ENCODE measurements at regions not wholly inside any gene's neighbourhood (a gene's known extent, or its start where the extent isn't known, plus 50 kb on each side); places are given as distances from the start of the nearest gene placed in this dataset.

DNA sequence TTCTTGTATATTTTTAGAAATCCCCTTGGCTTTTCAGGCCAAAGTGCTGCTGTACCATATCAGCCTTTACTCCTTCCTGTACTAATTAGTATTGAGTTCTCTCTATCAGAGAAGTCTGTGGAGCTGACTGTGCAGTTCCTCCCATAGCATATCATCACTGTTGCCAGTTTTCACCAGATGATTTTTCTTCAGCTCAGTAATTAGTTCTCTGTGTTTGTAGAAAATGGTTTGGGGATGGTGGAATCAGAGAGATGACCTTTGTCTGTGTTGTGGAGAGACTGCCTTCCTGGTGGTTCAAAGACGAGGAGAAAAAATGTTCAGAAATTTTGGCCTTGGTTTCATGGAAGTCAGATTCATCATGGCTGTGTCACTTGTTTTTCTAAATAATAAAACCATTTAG, 227.5 kb upstream of the ACTBL2 start:
- DNase-seq (ENCODE audit: low spot score) = no peak

DNA sequence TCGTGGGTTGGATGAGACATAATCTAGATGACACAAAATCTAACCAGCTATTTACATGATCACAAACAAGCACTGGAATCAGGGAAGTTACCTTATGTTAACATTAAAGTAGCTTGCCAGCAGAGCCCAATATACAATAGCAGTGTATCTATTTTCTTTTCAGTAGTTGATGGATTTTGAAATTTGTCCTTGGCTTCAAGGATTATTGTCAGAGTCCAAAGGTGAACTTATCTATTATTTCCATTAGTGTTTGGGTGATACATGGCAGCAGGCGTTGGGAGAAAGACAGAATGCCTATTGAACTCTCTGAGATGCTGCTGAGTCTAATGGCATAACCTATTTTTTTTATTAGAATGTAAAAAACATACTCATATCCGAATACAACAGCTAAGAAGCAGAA, 223.2 kb upstream of the ACTBL2 start:
- no peak for DNase-seq (ENCODE audit: low spot score)

DNA sequence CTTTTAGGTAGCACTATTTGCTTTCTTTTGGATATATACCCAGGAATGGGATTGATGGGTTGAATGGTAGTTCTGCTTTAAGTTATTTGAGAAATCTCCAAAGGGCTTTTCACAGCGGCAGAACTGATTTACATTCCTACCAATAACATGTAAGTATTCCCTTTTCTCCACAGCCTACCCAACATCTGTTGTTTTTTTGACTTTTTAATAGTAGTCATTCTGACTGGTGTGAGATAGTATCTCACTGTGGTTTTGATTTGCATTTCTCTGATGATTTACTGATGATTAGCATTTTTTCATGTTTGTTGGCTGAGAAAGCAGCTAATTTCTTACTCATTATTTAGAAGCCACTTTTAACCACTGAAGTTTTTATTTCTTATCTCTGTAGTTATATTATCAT, 221.1 kb upstream of the ACTBL2 start:
- no peak for DNase-seq (ENCODE audit: low spot score)

DNA sequence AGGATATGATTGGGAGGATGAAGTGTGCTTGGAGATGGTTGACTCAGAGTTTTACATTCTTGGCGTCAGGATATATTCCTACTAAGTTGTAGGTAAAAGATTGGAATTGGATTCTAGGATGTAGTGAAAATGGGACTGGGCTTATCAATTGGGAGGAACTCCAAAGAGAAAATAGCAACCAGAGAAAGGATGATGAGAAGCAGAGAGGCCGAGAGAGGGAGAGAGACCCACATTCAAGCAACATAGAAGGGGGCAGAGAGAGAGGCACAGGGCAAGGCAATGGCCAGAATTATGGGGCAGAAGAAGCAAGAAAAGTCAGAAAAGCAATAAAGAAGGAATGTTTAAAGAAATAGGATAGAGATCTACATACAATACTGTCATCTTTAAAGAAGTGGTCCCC, 217.9 kb upstream of the ACTBL2 start:
- DNase-seq (ENCODE audit: low spot score) = no peak

DNA sequence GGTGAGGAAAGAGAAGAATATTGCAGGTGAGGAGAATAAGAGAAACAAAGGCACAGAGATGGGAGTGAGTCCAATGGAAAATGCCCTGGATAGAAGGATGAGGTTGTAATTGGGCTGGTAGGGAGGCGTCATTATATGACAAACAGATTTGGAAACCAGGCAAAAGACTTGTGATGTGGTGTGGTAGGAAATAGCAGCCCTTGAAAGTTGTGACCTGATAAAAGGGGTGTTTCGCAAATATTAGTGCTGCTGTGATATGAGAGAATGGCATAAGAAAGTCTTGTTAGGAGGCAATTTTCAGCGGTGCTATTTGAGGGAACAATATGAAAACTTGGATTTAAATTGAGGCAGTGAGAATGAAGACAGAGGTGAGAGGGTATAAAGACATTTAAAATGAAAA, 217.5 kb upstream of the ACTBL2 start:
- DNase-seq (ENCODE audit: low spot score) = no peak

DNA sequence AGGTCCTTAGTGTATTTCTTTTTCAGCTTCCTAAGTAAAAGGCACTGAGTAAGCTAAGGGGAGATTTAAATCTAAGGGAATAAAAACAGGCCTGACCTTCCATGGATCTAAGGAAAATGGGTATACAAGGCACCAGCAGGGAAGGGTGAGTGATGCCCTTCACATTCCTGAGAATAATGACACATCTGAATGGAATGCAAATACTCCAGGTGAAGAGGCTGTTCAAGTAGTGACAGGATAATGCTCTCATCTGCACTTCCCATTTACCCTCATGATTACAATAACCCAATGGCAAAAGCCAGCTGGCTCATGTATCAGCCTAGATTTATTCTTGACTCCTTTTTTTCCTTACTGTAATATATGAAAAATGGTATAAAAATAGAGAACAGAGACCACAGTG, 216.2 kb upstream of the ACTBL2 start:
- DNase-seq (ENCODE audit: low spot score) = no peak

DNA sequence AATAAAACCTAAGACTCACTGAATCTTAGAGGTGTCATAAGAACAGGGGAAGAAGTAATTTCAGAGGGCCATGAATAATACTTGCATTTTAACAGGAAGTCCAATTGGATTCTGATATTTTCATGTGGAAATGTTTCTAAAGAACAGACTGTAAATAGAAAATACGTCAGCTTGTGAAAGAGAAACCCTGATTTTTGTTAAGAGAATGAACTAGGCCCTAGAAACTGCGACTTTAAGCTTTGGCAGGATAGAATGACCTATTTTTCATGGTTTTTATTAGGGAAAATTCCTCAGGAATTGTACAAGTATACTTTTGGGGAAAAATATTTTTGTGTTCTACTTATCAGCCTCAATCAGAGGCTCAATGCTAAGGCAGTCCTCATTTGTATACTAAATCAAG, 215.5 kb upstream of the ACTBL2 start:
- DNase-seq (ENCODE audit: low spot score) = no peak

DNA sequence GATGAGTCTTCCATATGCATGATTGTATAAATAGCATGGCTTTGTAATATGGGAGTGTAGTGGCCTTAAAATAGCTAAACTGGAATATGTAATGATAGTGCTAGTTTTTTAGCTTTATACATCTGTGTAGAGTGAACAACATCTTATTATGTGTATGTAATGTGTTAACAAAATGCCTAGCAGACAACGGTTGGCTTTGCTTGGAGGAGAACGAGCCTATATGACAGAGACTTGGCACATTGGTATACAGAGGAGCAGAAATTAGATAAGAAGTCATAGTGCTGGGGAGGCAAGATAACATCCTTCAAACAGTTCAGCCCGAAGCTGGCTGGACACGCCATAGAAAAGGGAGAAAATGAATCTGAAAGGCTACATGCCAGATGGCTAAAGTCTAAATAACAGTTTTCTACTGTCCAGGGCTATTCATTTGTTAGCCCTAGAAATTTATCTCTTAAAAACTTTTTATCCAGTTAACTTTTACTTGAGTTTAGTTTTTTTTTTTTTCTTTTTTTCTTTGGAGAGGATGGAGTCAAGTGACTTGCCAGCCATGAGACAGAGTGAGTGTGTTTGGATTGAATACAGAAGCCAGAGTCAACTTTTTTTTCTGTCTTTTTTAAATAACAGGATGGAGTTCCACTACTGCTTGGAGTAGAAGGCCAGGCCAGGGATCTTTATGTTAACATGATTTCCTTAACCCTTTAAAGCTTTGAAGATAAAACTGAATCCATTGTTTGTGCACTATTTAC, 214.4 kb upstream of the ACTBL2 start:
- DNase-seq (ENCODE audit: low spot score) = no peak

DNA sequence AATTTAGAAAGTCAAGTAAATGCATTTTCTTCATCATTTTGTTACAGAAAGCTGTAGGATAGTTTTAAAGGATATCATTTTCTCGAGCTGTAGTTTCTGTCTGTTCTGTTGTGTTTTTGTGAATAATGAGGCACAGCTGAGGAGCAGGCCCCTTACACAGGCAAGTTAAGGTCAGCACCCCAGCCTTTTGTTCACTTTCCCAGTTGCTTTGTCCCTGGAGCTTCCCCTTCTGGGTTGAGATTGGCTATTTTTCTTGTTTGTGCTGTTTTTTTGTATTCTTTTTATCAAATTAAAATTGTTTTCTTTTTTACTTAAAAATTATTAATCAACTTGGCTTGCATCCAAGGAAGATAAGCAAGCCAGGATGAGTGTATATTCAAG, 213.8 kb upstream of the ACTBL2 start:
- no peak for DNase-seq (ENCODE audit: low spot score)

DNA sequence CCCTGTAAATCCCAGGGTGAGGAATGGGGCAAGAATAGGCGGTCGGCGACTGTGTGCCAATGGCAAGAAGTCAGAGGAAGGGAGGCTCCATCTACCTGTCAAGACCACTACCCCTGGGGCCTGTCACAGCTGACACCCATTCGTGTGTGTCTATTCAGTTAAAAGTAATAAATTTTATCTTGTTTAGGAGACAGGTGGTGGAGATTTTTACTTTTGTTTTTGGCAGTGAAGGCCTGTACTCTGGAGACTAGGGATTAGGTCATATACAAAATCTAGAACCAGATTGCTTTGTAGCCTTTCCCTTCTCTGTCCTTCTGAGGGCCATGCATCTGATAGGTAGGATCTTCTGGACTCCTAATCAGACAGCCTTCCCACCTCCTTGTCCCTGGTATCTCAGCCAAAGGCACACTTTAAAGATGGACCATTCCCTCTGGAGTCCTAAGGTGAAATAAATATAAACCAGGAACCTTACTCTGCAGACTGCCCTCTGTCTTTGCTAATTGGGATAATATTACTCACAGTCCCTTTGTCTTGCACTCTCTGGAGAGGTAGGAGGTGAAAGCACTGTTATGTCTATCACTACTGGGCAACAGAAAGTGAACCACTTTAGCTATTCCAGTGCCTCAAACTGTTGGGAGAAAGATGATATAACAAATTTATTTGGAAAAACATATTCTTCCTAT, 213.2 kb upstream of the ACTBL2 start:
- DNase-seq (ENCODE audit: low spot score) = no peak

DNA sequence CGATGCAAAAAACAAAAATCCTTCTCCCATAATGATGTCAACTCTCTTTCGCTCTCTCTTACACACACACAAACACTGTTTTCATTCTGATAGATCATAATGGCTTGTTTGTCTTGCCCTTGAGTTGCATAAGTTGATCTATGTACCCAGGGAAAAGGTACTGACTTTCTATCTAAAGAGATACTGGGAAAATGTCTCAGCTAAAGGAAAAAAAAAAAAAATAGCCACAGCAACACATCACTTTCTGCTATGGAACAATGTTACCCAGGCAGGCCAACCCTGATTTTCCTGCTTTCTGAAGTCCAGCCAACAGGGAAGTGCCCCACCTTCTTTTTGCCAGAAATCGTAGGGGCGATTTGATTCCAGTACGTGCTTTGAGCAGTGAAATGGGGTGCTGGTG, 212.6 kb upstream of the ACTBL2 start:
- no peak for DNase-seq (ENCODE audit: low spot score)

DNA sequence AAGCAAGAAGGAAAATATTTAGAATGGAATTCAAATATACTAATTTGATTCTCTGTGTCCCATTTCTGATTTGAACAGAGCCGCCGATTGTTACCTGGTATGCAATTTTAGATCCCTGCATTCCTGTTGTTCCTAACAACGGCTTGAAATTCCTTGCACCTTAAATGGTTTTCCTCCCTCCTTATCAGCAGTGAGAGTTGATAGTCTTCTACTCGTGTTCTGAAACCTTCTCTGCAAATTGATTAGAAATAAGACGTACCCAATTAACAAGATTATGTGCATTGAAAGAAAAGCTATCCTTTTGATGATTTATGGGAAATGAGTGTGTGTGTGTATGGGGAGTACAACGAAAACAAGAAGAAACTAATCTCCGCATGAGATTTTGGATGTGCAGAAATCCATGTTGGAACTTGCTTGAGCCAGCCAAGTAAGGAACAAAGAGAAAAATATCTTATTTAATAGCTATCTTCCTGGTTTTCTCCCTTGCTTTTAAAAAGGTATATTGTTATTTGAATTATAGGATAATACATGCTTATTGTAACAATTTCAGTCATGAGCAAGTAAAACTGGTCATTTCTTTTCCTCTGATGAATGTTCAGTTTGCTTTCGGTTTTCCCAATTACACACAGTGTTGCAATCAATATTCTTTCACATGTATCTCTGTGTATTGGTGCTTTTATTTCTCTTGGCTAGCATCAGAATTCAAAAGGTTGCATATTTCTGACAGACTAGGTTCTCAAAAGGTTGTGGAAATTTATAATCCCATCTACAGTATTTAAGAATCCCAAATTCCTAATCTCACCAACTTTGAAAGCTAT, 211.1 kb upstream of the ACTBL2 start:
- DNase-seq (ENCODE audit: low spot score) = no peak

DNA sequence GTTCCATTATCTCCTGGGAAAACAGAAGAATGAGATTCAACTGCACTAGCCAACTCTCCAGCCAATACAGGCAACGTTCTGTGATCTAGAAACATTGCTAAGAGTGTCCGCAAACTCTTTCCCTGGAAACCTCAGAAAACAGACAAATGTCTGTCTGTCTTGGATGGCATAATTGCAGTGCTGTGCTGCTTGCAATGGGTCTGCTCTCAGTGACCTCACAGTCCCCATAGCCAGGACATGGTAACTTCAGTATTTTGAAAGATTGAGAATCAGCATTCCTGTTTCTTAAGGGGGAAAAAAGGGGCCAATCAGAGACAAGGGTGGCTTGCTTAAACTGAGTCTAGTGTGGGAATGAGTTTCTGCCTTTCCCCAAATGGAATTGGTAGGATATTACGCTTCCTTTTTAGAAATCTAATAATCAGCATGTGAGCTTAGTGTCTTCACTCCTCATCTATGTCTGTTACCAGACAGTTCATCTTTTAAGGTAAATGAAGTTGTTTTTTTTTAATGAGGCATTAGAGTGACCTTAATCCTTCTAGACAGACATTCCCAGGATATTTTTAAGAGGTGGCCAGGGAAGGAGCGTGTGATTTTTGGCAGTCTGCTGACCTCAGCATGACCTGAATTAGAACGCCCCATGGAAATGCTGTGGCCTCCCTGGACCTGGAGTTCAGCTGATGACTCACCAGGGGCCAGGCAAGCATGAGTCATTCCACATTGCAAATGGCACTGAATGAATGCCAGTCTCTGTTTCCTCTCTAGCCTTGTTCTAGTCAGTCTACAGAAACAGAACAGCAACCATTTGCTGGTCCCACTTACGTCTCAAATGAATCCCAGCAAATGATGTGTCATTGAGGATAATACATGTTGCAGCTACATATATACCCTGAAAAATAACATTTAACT, 210.2 kb upstream of the ACTBL2 start:
- peak; percentile 78 for DNase-seq (ENCODE audit: low spot score)

DNA sequence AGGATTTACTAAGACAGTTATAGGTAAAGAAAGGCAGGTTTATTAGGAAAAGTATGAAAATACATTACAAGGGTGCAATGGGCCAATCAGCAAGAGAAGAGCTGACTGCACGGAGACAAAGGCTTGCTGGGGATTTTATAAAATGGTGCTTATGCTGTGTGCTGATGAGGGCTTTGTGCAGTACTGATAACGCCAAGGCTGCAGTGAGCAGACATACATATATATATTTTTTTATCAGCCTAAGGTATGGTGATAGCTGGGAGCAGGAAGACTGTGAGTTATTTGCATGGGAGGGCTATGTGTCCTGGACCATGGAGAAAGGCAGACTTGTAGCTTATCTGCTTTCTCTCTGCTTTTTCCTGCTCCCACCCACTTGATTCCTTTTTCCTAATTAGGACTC, 208.1 kb upstream of the ACTBL2 start:
- DNase-seq (ENCODE audit: low spot score) = no peak

DNA sequence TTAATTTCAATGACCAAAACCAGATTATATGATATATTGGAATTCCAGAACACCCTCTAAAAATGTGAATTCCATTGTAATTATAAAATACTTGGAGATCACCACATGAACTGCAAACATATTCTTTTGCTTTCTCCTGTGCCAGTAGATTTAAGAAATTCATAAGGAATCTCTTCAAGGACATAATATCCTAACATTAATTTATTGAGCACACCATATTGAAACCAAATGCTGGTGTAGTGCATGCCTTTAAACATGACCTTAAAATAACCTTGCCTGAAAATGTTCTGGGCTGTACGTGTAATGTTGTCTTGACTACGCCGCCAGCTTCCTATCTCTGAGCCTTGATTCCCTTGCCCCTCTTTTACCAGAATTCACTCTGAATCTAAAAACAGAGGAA, 205.0 kb upstream of the ACTBL2 start:
- no peak for DNase-seq (ENCODE audit: low spot score)

DNA sequence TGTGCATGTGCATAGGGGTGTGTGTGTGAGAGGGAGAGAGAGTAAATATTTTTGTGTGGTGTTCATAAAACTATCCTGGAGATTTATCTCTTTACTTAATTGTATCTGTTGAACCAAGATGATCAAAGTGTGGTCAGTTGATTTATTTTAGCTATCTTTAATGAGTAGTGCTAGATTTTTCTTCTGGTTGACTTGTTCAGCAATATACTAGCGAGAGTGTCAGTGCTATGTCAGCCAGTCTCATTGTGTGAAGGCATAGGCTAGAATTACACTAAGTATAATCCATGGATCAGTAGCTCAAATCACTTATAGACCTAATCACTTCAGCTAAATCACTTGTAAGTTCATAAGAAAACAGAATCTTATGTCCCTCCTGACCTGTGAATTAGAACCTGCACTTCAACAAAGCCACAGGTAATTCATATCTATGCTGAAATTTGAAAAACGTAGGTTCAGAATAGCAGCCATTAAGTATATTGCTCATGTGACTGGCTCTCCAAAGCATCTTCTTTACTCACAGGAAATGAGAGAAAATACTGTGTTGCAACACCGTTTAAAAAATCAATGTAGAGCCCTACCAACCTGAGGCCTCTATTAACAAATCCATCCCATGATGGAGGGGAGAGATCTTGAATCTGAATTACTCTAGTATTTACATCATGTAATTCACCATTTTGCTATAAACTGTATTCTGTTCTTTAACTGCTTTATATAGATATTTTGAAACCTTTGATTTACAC, 203.1 kb upstream of the ACTBL2 start:
- DNase-seq (ENCODE audit: low spot score) = no peak

DNA sequence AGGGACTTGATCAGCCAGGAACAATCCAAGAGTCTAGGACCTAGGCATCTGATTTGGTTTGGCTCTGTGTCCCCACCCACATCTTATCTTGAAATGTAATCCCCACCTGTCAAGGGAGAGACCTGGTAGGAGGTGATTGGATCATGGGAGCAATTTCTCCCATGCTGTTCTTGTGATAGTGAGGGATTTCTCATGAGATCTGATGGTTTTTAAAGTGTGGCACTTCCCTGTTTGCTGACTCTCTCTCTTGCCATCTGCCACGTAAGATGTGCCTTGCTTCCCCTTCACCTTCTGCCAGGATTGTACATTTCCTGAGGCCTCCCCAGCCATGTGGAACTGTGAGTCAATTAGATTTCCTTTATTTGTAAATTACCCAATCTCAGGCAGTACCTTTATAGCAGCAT, 201.7 kb upstream of the ACTBL2 start:
- DNase-seq (ENCODE audit: low spot score) = no peak

DNA sequence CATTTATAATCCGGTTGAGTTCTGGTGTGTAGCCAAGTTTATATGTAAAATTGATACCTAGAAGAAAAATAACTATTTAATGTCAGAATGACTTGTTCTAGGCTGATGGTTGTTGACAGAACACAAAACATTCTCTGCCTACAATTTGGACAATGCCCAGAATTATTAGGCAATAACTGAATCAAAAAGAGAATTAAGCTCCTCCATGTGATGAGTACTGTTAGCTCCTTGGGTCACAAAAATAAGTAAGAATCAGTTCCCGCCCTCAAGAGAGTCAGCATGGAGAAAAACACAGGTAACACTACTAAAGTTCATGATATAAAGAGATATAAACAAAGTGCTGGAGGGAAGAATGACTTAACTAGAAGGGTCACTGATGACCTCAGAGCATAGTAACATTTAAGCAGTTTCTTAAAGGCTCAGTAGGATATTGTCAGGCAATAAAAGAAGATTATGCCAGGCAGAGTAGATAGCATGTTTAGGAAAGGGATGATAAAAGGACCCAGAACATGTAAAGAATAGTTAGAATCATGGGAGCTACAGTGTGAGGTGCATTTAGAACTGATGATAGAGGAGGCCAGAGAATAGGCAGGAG, 200.5 kb upstream of the ACTBL2 start:
- DNase-seq (ENCODE audit: low spot score) = no peak

DNA sequence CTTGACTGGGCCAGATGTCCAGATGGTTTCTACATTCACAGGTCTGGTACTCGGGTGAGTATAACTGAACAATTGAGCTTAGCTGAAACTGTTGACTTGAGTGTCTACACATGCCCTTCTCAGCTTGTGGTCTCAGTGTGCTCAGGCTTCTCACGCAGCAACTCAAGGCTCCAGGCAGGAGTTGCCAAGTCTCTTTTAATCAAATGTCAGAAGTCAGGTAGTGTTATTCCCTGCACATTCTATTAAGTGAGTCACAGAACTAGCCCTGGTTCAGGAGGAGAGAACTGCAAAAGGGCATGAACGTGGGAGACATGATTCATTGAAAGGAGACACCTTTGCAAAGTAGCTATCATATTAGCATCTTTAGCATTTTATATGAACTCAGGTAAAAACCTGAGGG, 199.3 kb upstream of the ACTBL2 start:
- DNase-seq (ENCODE audit: low spot score) = no peak

DNA sequence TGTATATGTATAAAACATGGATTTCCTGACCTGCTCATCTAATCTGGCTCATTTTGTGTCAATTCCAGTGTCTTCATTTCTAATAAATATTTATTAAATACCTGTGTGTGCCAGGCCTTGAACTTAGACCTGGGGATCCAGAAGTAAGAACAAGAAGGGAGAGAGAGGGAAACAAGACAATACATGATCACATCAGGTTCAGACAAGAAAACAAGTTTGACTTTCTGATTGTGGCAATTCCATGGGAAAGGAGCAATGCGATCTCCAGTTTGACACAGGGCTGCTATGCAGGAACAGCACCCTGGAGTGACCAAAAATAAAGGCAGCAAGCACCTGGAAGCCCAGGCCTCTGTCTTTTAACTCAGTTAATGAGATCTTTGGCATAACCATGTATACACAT, 198.1 kb upstream of the ACTBL2 start:
- no peak for DNase-seq (ENCODE audit: low spot score)

DNA sequence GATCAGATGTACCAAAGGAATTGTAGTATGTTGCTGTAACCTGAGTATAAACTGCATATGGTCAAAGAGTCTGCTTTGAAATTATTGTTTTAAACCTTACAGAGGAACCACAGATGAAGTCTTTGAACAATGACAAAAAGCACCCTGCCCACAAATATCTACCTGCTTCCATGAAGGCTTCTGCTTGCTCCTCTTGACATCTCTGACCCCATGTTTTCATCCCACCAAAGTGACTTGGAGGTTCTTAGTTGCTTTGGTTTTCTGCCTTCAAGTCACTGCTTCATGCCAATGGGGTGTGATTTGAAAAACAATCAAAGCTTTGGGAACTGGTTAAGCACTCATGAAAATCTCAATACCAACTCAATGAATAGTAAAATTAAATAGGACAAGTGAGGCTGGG, 194.6 kb upstream of the ACTBL2 start:
- no peak for DNase-seq (ENCODE audit: low spot score)
